Thoracic aorta (tissue), 2 donors: ENCODE measurements at regions not wholly inside any gene's neighbourhood (a gene's known extent, or its start where the extent isn't known, plus 50 kb on each side); places are given as distances from the start of the nearest gene placed in this dataset.

Experiments
- ATAC-seq: fragments of 150-250 bp; one replicate; pipeline ENCODE4 v1.8.0; 2017; ENCODE audit warnings: low read depth; ENCODE audit not compliant: insufficient number of reproducible peaks, low FRiP score
- DNase-seq: peaks from one replicate; pipeline ENCODE4 v3.0.0-alpha.2; 2020; ENCODE audit warnings: low spot score
- H3K27ac ChIP-seq, 2 donors: fragments of 200-600 bp; sonication (generic); 1 replicate in 1 of 2; 2 replicates in 1 of 2; pipeline ENCODE4 v1.5.1; 2016; ENCODE audit warnings: mild to moderate bottlenecking in 2 of 2, moderate library complexity in 2 of 2
- H3K27me3 ChIP-seq: fragments of 200-600 bp; sonication (generic); replicated peaks from 2 replicates; pipeline ENCODE4 v1.6.0; 2016; ENCODE audit warnings: mild to moderate bottlenecking; ENCODE audit not compliant: insufficient read depth
- H3K36me3 ChIP-seq: fragments of 200-600 bp; sonication (generic); one replicate; pipeline ENCODE4 v1.5.1; 2016
- H3K4me1 ChIP-seq, 2 donors: fragments of 200-600 bp; sonication (generic); 1 replicate in 1 of 2; 2 replicates in 1 of 2; pipeline versions ENCODE4 v1.5.1 to v1.6.0; 2016; ENCODE audit warnings: low read depth in 2 of 2, mild to moderate bottlenecking in 1 of 2; ENCODE audit not compliant: control insufficient read depth in 1 of 2
- H3K4me3 ChIP-seq: fragments of 200-600 bp; sonication (generic); 2 replicates; pipeline ENCODE4 v1.5.1; 2016; ENCODE audit warnings: mild to moderate bottlenecking
- H3K9me3 ChIP-seq: fragments of 200-600 bp; sonication (generic); 2 replicates; pipeline ENCODE4 v1.5.1; 2016
- TF ChIP-seq, protein P1 (sequence below): fragments of 200-600 bp; sonication (generic); IDR thresholded peaks from one replicate; pipeline ENCODE4 v1.5.1; 2019; ENCODE audit warnings: antibody characterized with exemption

- DNase-seq (no peak), ATAC-seq (no peak)
- no peak overlapping the region for H3K27ac ChIP-seq
- no peaks in the 10 kb centered on the region for H3K9me3 ChIP-seq
- no peaks in the 10 kb centered on the region for H3K4me1 ChIP-seq
- TF ChIP-seq, protein P1, sequence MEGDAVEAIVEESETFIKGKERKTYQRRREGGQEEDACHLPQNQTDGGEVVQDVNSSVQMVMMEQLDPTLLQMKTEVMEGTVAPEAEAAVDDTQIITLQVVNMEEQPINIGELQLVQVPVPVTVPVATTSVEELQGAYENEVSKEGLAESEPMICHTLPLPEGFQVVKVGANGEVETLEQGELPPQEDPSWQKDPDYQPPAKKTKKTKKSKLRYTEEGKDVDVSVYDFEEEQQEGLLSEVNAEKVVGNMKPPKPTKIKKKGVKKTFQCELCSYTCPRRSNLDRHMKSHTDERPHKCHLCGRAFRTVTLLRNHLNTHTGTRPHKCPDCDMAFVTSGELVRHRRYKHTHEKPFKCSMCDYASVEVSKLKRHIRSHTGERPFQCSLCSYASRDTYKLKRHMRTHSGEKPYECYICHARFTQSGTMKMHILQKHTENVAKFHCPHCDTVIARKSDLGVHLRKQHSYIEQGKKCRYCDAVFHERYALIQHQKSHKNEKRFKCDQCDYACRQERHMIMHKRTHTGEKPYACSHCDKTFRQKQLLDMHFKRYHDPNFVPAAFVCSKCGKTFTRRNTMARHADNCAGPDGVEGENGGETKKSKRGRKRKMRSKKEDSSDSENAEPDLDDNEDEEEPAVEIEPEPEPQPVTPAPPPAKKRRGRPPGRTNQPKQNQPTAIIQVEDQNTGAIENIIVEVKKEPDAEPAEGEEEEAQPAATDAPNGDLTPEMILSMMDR = no peak
- H3K4me3 ChIP-seq = no peak overlapping the region
- no peaks in the 10 kb centered on the region for H3K36me3 ChIP-seq
- no peaks in the 10 kb centered on the region for H3K27me3 ChIP-seq
Measured at GRCh38 chr3:16658004-16658924, 53.0 kb upstream of the DAZL start.

- no peak for DNase-seq
- no peaks in the 10 kb centered on the region for H3K9me3 ChIP-seq
- H3K4me3 ChIP-seq = no peak overlapping the region
- no peak for ATAC-seq
- H3K27me3 ChIP-seq = no peaks in the 10 kb centered on the region
- TF ChIP-seq, protein P1 = no peak
- no peak overlapping the region for H3K27ac ChIP-seq
- H3K36me3 ChIP-seq = no peaks in the 10 kb centered on the region
- no peaks in the 10 kb centered on the region for H3K4me1 ChIP-seq
Measured at GRCh38 chr3:16658925-16659793, 53.9 kb upstream of the DAZL start.

GRCh38 chr3:16663854-16664712 is 58.9 kb upstream of the DAZL start:
- no peak overlapping the region for H3K27ac ChIP-seq
- H3K9me3 ChIP-seq = no peaks in the 10 kb centered on the region
- TF ChIP-seq, protein P1 = no peak
- ATAC-seq (no peak), DNase-seq (no peak)
- no peak overlapping the region for H3K4me3 ChIP-seq
- no peaks in the 10 kb centered on the region for H3K36me3 ChIP-seq
- H3K4me1 ChIP-seq = no peaks in the 10 kb centered on the region
- H3K27me3 ChIP-seq = no peaks in the 10 kb centered on the region

DNA sequence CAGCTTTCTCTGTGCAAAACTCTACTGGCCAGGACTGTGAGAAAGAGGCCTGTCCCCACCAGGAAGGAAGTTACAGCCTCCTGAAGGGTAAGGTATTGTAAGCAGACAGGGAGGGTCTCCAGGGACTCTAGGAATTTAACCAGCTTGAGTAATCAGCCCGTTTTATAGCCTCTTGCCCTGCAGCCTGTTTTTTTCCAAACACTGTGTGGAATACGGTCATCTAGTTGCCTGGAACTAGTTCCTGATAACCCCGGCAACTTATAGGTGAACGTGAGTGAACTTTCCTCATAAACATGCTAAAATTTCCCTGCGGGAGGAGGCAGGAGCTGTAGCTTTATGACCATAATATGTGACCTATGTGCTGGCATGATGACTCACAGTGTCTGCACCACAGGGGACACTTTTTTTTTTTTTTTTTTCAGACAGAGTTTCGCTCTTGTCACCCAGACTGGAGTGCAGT is 60.1 kb upstream of the DAZL start:
- Histone ChIP-seq H3K27me3 (no peaks in the 10 kb centered on the region), H3K27ac (no peak overlapping the region), H3K4me1 (no peaks in the 10 kb centered on the region), H3K4me3 (no peak overlapping the region), H3K36me3 (no peaks in the 10 kb centered on the region), H3K9me3 (no peaks in the 10 kb centered on the region)
- DNase-seq (no peak), ATAC-seq (no peak)
- TF ChIP-seq, protein P1 = no peak
